GM19240 (cell line): ENCODE measurements at regions not wholly inside any gene's neighbourhood (a gene's known extent, or its start where the extent isn't known, plus 50 kb on each side); places are given as distances from the start of the nearest gene placed in this dataset.
"Not testable (repeated sequence)": the region's sequence is repeated elsewhere in the genome, so short reads cannot be mapped to it uniquely, and the experiment has no call there.

ENCODE experiments used
- DNase-seq: peaks from one replicate; pipeline ENCODE4 v3.0.0; 2011; ENCODE audit warnings: low spot score; ENCODE audit not compliant: insufficient read length

DNA sequence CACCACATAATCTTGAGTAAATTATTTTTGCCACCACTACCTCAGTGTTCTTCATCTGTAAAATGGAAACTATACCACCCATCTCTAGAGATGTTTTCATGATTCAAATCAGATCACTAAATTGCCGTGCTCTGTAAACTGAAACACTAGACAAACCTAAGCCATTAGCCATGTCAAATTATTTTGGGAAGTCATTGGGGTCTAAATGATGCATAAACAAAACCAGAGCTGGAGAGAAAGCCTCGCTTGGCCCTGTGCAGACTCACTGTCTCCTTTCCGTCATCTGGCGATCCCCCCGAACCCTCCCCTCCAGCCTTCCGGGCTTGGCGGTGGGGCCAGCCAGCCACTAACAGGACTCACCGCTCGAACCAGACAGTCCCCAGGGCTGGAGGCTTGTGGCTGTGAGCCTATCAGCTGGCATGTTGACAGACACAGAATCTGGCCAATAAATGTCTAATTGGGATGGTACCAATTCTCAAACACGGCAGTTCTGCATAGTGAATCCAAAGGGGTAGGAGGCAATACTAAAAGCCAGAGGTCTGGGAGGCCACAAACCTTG is 256.5 kb downstream of the SEC61B start:
- no peak for DNase-seq

DNA sequence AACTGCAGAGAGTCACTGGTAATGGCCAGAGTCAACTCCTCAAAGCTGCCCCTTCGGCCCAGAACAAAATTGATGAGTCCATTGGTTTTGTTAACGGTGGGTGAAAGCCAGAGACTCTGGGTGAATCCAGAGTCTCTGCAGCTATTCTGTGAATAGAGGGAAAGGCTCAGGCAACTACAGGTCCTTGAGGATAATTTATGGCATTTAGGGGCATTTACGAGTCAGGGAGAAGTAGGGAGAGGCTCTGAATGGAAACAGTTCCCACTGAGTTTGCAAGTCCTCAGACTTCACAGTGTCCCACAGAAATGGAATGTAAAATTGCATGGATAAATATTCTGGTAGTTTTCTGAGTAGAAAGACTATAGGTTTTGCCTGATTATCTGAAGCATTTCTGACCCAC is 257.8 kb downstream of the SEC61B start:
- no peak for DNase-seq

DNA sequence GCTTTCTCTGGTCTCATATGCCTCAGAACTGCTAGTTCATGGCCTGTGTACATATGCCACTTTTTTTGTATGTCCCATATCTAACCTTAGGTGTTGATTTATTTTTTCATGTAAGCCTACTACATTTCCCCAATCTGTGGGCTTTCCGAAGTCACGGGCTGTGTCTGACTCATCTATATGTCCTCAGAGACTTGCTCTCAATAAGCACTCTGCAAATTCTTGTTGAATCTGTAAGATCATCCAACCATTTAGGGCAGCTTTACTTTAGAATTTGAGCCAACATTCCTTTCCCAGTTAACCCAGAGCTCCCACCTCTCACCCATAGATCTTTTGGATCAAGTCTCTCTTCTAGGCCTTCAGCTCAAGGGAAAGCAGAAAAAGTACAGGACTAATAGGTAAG is 263.4 kb downstream of the SEC61B start:
- DNase-seq = no peak

DNA sequence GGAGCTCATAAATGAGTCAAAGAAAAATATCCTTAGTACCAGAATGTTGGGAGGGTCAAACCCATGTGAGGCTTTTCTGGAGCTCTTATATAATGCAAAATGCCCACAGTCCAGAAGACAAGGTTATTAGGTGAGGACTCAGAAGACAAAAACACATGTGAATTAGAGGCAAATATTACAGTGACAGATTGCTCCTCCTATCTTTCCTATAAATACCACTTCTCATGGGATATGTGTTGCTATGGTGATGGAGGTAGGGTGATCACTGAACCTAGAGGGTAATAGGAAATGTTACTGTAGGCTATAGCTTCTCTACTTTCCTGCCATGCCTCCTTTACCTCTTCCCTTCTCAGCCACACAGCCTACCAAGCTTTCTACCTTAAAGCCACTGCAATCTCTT is 264.6 kb downstream of the SEC61B start:
- DNase-seq = no peak

DNA sequence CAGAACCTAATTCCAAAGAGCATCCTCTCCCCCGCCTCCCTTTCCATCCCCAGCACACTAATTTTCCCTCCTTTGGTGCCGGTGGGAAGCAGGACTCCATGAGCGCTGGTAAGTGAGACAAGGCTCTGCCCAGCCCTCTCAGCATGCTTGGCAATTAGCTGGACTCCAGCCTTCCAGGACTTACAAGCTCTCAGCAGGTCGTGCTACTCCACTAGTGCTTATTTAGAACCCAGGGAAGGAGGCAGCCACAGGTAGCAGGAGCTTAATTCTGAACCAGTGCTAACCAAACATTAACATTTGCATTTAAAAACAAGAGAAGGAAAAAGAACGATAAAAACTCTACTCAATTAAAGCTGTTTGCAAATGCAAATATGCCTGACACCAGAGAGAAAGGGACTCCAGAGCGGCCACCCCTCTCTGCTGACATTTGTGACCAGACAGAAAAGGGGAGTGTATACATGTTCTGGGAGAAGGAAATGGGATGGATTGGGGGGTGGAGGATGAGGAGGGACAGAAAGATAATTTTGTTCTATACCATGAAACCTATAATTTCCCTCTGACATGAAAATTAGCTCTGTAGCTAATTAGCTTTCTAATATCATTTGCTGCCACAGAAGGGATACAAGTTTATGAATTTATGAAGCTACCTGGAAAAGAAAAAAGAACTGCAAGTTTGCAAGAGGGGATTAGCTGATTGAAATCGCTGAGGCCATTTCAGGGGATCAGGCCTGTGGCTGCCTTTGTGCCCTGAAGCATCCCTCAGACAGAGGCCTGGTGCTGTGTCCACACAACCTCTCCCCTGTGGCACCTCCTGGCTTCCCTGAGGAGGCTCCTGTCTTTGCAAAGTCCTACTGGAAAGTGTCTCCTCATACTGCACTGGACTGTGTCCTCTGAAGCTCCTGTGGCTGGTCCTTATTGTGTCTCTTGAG is 266.3 kb downstream of the SEC61B start:
- no peak for DNase-seq

DNA sequence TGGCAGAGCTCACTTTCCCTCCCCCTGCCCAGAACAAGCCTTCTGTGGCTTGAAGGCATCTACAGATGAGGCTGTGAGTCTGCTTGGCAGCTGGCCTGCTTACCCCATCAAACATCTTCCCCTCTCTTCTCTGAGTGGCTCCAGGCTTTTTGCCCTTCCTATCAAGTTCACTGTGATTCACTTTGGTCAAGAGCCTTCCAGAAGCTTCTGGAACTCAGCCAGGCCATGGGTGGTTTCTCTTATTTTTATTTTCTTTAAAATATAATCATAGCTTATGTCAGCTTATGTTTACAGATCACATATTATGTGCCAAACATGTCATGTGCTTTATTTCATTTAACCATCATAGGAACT is 267.0 kb downstream of the SEC61B start:
- no peak for DNase-seq

DNA sequence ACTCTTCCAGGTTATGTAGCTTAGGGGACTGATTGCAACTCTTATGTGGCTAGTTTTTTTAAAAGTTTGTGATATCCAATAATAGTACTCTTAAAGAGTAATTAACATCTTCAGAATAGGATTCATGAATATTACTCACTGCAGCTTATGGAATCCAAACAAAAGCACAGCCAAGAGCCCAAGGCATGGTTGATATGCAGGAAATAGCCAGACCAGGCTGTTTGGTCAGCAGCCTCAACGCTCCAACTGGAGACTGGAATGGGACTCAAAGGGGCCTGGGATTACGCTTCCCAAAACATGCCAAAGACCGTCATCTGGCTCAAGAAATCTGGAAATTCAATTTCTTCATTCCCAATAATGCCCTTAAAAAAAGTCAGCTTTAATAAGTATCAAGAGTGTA is 268.6 kb downstream of the SEC61B start:
- no peak for DNase-seq

DNA sequence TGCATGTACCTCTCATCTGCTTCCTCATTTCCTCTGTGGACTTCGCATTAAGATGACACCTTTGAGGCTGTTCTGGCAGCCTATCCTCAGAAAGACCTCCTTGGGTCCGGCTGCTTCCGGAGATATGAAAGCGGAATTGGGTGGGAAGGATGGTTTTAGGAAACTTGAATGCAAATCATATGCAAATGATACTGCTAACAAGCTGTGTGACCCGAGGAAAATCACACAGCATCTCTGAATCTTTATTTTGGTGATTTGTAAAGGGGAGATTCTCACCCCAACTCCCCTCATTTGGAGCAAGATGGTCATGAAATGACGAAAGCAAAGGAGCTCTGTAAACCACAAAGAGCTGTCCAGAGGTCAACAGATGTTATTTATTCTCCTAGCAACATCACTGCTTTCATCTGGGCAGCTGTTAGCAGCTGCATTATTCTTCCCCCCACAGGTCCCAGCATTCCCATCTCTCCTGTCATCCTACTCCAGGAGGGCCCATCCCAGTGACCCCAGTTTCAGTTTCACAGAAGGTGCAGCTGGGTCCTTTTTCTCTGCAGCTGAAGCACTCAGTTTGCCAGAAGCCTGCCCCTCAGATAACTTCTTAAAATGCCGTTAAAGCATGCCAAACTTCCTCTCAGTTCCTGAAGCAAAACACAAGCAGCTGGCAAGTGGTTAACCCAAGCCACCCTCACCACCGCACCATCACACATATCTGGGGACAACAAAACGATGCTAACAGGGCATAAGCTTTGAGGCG is 269.5 kb downstream of the SEC61B start:
- DNase-seq = no peak

DNA sequence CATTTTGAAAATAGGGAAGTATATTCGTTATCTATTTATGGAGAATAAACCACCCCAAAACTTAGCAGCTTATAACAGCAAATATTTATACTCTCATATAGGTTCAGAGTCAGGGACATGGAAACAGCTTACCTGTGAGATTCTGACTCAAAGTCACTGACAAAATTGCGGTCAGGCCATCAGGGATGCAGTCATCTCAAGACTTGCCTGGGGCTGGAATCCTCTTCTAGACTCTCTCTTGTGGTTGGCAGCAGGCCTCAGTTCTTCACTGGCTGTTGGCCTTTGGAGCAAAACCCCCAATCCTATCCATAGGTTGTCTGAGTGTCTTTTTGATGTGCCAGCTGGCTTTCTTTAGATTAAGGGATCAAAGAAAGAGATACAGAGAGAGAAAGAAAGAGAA is 275.6 kb downstream of the SEC61B start:
- DNase-seq = no peak

DNA sequence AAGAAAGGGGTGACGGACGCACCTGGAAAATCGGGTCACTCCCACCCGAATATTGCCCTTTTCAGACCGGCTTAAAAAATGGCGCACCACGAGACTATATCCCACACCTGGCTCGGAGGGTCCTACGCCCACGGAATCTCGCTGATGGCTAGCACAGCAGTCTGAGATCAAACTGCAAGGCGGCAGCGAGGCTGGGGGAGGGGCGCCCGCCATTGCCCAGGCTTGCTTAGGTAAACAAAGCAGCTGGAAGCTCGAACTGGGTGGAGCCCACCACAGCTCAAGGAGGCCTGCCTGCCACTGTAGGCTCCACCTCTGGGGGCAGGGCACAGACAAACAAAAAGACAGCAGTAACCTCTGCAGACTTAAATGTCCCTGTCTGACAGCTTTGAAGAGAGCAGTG is 276.9 kb downstream of the SEC61B start:
- DNase-seq = not testable (repeated sequence)

DNA sequence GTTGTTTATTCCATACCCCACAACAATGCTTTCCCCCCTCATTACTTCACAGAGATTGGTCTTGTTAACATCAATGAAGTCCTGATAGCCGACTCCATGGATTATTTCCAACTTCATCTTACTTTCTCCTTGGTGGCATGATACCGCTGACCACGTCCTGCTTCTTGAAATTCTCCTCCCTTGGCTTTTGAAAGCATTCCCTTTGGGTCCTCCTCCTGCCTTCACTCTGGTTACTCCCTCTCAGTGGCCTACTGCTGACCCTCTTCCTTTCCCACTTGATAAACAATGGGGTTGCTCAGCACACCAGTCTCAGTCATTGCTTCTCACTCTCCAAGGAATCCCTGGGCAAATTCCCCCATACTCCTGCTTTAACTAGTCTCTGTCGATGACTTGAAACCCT is 283.9 kb downstream of the SEC61B start:
- no peak for DNase-seq

DNA sequence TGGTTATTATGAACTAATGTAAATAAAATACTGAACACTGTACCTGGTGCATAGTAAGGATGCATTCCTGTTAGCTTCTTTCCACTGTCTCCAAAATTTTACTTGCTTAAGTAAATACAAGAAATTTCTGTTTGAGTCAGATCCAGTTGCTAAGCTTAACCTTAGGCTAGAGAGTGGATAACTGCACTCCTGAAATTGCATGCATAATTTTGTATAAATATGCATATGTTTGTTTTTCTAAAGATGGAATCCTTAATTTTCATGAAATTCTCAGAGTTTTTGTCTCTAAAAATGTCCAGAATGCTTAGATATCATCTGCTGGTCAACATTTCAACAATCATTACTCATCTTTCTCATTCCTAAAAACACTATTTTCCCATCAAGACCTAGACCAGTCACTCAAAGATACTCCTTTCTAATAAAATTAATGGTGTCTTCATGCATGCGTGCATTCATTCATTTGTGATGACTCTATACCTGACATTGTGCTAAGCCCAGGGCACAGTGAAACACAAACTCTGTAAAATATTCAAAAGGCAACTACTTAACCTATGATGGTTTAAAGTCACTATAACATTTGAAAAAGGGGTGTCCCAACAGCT is 284.8 kb downstream of the SEC61B start:
- DNase-seq = no peak

DNA sequence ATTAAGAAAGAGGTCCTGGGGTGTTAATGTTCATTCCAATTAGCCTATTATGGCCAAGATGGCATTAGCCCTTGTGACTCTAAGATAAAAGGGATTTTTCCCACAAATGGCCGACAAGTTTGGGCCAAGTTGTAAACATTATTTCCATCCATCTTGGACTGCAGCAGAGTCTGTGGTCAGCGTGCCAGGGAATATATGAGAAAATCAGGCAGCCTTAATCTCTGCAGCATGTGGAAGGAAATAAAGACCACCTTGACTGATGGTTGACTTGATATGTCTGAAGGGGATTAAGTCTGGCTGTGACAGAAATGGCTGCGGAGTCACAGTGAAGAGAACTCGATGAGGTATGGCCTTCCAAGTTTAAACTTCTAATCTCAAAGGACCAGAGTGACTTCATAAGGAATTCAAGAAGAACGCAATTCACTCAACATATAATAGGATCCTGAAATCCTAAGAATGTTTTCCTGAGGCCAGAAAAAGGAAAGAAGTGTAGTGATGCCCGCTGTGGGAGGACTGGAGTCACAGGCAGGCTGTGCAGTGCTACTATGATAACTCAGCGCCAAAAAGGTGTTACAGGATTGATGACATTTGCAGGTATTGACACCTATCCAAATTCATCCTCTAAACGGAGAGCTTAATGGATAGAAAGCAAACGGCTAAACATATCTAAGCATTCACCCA is 287.1 kb downstream of the SEC61B start:
- DNase-seq = no peak

DNA sequence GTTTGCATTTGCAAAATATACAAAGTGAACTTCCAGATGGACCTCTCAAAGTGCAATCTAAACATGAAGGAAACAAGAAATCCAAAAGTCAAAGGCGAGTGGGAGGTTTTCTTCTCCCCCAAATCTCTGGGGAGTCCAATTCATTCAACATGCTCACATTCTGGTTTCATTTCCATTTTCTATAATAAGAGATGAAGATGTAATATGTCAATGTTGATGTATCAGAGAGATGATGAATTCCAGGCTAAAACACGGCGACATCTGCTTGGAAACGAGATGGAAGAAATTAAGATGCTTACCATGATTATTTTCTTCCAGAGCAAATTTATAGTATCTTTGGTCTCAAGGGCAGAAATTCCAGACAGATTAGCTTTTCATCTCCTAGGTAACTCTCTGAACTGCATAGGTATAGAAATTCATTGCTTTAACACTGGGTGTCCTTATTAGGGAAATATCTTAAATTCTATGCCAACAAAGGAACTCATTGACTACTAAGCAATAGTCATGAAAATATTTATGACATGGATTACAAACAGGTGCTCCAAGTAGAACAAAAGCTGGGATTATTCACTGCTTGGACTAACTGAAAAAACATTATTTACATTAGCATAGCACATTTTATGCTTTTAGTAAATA is 287.9 kb downstream of the SEC61B start:
- DNase-seq = no peak

DNA sequence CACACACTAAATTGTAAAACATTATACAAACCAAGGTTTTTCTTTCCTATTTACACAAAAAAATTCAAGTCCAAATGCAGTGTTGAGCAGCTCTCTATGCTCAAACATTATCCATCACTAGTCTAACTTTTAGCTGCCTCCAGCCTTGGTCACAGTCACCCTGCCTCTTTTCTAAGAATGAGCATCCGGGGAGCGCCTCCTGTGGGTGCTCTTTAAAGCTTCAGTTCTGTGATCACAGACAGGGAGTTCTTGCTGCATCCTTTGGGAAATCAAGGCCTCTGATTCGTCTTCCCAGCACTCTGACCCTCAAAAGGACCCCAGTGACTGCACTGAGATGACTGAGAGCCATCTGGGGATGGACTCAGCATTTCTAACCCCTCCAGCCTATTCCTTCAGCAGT is 289.6 kb downstream of the SEC61B start:
- no peak for DNase-seq

DNA sequence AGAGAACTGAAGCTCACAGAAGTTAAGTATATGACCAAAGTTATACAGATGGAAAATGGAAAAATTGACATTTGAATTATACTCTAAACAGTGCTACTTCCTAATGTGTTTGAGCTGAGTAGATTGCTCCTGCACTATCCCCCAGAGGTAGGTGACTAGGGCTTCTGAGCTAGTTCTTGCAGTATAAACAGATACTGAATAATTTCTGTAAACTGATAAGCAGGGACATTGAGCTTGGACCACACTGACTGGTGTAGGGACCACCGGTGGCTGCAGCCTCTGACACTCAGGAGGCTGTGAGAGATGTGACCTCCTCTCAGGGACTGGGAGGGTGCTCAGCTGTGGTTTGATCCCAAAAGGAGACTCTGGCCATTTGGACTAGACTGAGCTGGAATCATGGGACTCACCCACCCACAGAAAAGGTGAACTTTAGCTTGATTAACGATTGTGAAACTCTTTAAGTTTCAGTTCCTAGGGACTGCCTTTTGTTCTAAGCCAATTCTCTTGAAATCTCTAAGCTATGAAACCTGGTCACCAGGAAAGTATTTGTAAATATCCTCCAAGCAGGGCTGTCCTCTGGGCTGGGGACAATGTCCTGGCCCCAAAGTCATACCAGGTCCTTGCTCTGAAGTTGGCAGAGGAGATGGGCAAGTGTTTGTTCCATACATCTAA is 291.5 kb downstream of the SEC61B start:
- no peak for DNase-seq

DNA sequence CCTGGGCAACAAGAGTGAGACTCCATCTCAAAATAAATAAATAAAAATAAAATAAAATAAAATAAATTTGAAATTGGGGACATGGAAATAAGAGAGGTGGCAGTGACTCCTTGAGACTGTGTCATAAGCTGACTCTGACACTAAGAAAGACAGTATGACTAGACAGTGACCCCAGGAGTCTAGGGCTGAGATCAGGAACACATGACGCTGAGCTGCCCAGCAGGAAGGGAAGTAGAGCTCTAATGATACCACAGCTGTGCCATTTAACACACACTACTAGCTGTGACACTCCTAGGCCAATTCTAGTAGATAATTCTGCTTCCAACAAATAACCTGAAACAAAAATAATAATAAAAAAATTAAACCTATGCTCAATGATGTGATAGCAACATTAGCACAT is 293.0 kb downstream of the SEC61B start:
- DNase-seq = no peak

DNA sequence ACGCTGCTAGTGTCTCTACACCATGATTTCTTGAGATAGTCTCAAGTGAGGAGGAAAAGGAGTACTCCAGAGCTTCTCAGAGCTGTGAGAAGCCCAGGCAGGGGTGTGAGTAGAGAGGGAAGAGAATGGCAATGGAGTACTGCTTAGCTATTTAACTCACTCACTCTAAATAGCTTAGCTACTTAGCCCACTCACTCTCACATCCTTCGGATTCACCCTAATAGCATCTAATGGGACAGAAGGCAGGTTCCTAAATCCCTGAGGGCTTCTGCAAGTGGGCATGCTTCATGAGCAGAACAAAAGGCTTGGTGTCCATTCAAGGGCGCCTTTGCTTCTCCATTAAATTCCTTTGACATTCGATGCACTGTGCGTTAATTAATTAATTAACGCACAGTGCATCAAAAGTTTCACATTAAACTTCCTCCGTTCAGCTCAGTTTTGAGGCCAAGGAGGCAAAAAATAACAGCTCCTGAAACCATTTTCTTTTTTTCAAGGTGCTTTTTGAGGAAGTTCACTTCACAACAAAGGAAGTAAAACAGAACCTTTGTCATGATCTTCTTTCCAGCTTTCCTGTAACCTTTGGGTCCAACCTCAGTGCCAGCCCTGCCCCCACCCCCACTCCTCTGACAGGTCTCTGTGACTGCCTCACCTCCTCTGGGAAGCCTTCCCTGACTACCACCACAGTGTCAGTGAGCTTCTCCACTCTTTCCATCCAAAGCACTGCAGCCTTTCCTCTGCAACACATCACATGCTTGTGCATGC is 294.0 kb downstream of the SEC61B start:
- no peak for DNase-seq

DNA sequence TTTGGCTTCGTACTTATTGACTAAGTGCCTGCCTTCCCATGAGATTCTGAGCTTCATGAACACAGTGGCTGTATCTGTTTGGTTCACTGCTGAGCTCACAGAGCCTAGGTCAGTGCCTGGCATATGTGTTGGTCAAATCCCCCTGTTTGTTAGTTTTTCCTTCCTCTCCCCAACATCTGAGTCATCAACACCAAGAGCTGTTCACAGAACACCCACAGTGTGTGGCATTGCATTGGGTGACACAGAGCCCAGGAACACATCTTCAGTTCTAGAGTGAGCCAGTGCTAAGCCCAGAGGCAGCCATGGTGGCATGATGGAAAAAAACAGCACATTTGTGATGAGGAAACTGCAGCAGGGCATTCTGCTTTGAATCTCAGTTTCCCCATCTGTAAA is 294.6 kb downstream of the SEC61B start:
- no peak for DNase-seq

DNA sequence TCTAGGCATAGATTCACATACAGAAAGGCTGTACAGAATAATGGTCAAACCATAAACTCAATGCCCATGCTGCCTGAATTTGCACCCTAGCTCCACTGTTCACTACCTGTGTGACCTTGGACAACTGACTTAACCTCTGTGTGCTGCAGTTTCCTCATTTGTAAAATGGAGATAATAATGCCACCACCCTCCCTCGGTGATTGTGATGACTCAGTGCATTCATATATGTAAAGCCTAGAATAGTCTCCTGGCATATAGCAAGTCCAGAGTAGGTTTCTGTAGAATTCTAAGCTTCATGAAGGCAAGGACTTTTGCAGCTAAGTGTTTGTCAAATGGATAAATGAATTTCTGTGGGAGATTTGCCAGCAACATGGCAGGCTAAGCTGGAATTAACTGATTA is 297.8 kb upstream of the NR4A3 start:
- no peak for DNase-seq
